Neural cell (in vitro differentiated cells): ENCODE measurements at regions not wholly inside any gene's neighbourhood (a gene's known extent, or its start where the extent isn't known, plus 50 kb on each side); places are given as distances from the start of the nearest gene placed in this dataset.

ENCODE experiments used
- H2AFZ ChIP-seq: fragments of 200-600, 300-800 bp; sonication (generic), shearing (Covaris generic); 2 replicates; pipeline ENCODE4 v1.6.0; 2014; ENCODE audit warnings: low read depth, mild to moderate bottlenecking, antibody characterized with exemption, low read length, moderate library complexity
- H3F3A ChIP-seq: fragments of 200-600 bp; shearing (Covaris generic); 2 replicates; pipeline ENCODE4 v1.6.1; 2016; ENCODE audit warnings: mild to moderate bottlenecking, moderate library complexity, mixed read lengths, antibody characterized with exemption, low read length; ENCODE audit not compliant: insufficient read depth, poor library complexity, severe bottlenecking
- H3K27ac ChIP-seq: fragments of 200-600, 300-800 bp; sonication (generic), shearing (Covaris generic); 2 replicates; pipeline ENCODE4 v1.5.1; 2014; ENCODE audit warnings: mild to moderate bottlenecking, low read length, moderate library complexity
- H3K27me3 ChIP-seq: fragments of 300-800, 200-600 bp; sonication (generic), shearing (Covaris generic); 2 replicates; pipeline ENCODE4 v1.6.0; 2014; ENCODE audit warnings: mild to moderate bottlenecking, low read depth, low read length, moderate library complexity; ENCODE audit not compliant: insufficient read depth
- H3K36me3 ChIP-seq: fragments of 300-800, 200-600 bp; sonication (generic), shearing (Covaris generic); 2 replicates; pipeline ENCODE4 v1.5.1; 2014; ENCODE audit warnings: mild to moderate bottlenecking, antibody characterized with exemption, low read length, moderate library complexity; ENCODE audit not compliant: insufficient read depth
- H3K4me2 ChIP-seq: fragments of 300-800, 200-600 bp; sonication (generic), shearing (Covaris generic); 2 replicates; pipeline ENCODE4 v1.6.0; 2014; ENCODE audit warnings: mild to moderate bottlenecking, low read length
- H3K4me3 ChIP-seq: fragments of 300-800, 200-600 bp; sonication (generic), shearing (Covaris generic); 2 replicates; pipeline ENCODE4 v1.5.1; 2014; ENCODE audit warnings: mild to moderate bottlenecking, low read length, moderate library complexity
- H3K79me2 ChIP-seq: fragments of 200-600 bp; shearing (Covaris generic); replicated peaks from 2 replicates; pipeline ENCODE4 v1.6.0; 2014; ENCODE audit warnings: mild to moderate bottlenecking, low read length, moderate library complexity; ENCODE audit not compliant: insufficient read depth
- H3K9ac ChIP-seq: fragments of 300-800, 200-600 bp; sonication (generic), shearing (Covaris generic); 2 replicates; pipeline ENCODE4 v1.6.1; 2016; ENCODE audit warnings: mild to moderate bottlenecking, low read length, mixed read lengths
- H3K9me2 ChIP-seq: fragments of 200-600 bp; shearing (Covaris generic); 2 replicates; pipeline ENCODE4 v1.6.1; 2016; ENCODE audit warnings: mild to moderate bottlenecking, low read length, mixed read lengths; ENCODE audit not compliant: insufficient read depth
- H3K9me3 ChIP-seq: fragments of 200-600, 300-800 bp; sonication (generic), shearing (Covaris generic); 2 replicates; pipeline ENCODE4 v1.6.1; 2016; ENCODE audit warnings: mild to moderate bottlenecking, mixed run types, low read length, moderate library complexity, mixed read lengths
- H4K20me1 ChIP-seq: fragments of 200-600 bp; shearing (Covaris generic); 2 replicates; pipeline ENCODE4 v1.6.1; 2016; ENCODE audit warnings: mild to moderate bottlenecking, mixed run types; ENCODE audit not compliant: insufficient read depth
- EP300 ChIP-seq: fragments of 450-650 bp; conservative IDR thresholded peaks from 2 replicates; pipeline ENCODE4 v1.6.1; 2014; ENCODE audit warnings: antibody characterized with exemption, mild to moderate bottlenecking, moderate library complexity; ENCODE audit not compliant: poor library complexity, severe bottlenecking
- EZH2 ChIP-seq: fragments of 200-600, 300-800 bp; shearing (Covaris generic), sonication (generic); IDR thresholded peaks from 2 replicates; pipeline ENCODE4 v1.6.1; 2014; ENCODE audit warnings: antibody characterized with exemption, low read length, borderline replicate concordance, mild to moderate bottlenecking; ENCODE audit not compliant: insufficient read depth, poor library complexity, severe bottlenecking
- MXI1 ChIP-seq: fragments of 450-650 bp; conservative IDR thresholded peaks from 2 replicates; pipeline ENCODE4 v1.6.1; 2014; ENCODE audit warnings: antibody characterized with exemption, mild to moderate bottlenecking; ENCODE audit not compliant: poor library complexity, severe bottlenecking
- POLR2AphosphoS5 ChIP-seq: IDR thresholded peaks from 2 replicates; pipeline ENCODE4 v1.6.1; 2012
- RAD21 ChIP-seq: fragments of 450-650 bp; conservative IDR thresholded peaks from 2 replicates; pipeline ENCODE4 v1.6.1; 2014; ENCODE audit warnings: antibody characterized with exemption, mild to moderate bottlenecking, moderate library complexity
- SMC3 ChIP-seq: fragments of 450-650 bp; conservative IDR thresholded peaks from 2 replicates; pipeline ENCODE4 v1.6.1; 2014; ENCODE audit warnings: antibody characterized with exemption, mild to moderate bottlenecking, moderate library complexity; ENCODE audit not compliant: poor library complexity
- TAF1 ChIP-seq: IDR thresholded peaks from 2 replicates; pipeline ENCODE4 v1.6.1; 2012; ENCODE audit warnings: low read depth
- TF ChIP-seq, protein P1 (sequence below): fragments of 450-650 bp; IDR thresholded peaks from 2 replicates; pipeline ENCODE4 v1.5.1; 2014; ENCODE audit warnings: antibody characterized with exemption, mild to moderate bottlenecking, moderate library complexity; ENCODE audit not compliant: poor library complexity, severe bottlenecking
- TF ChIP-seq, protein P2 (sequence below): IDR thresholded peaks from 2 replicates; pipeline ENCODE4 v1.6.1; 2012; ENCODE audit warnings: borderline replicate concordance

DNA sequence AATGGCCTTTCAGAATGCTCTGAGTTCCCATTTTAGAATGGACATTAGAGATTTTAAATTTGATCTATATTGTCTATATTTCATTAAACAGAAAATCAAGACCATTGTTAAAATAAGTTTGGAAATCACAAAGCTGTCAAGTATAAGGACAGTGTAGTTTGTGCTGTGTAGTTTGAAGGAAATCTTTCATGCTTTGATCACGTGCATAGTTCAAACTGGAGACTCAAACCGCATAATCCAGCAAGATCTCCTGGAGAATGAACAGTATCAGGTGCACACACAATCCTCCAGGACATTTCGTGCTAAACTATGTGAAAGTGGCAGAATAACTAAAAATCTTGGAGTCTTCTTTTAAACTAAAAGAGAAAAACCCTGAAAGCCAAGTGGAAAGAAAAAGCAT is 60.8 kb upstream of the TBXT start:
- no peak for TF ChIP-seq SMC3
- TF ChIP-seq EP300 = no peak
- TF ChIP-seq, protein P1, sequence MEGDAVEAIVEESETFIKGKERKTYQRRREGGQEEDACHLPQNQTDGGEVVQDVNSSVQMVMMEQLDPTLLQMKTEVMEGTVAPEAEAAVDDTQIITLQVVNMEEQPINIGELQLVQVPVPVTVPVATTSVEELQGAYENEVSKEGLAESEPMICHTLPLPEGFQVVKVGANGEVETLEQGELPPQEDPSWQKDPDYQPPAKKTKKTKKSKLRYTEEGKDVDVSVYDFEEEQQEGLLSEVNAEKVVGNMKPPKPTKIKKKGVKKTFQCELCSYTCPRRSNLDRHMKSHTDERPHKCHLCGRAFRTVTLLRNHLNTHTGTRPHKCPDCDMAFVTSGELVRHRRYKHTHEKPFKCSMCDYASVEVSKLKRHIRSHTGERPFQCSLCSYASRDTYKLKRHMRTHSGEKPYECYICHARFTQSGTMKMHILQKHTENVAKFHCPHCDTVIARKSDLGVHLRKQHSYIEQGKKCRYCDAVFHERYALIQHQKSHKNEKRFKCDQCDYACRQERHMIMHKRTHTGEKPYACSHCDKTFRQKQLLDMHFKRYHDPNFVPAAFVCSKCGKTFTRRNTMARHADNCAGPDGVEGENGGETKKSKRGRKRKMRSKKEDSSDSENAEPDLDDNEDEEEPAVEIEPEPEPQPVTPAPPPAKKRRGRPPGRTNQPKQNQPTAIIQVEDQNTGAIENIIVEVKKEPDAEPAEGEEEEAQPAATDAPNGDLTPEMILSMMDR = no peak
- TF ChIP-seq MXI1 = no peak
- no peak for TF ChIP-seq POLR2AphosphoS5
- TF ChIP-seq RAD21 = no peak
- H3K9me3 ChIP-seq = no peaks in the 10 kb centered on the region
- no peak overlapping the region for H3K4me3 ChIP-seq
- H3K9ac ChIP-seq = no peak overlapping the region
- no peaks in the 10 kb centered on the region for H4K20me1 ChIP-seq
- H3K27me3 ChIP-seq = no peaks in the 10 kb centered on the region
- no peaks in the 10 kb centered on the region for H3K36me3 ChIP-seq
- H2AFZ ChIP-seq = no peak overlapping the region
- no peaks in the 10 kb centered on the region for H3K9me2 ChIP-seq
- no peaks in the 10 kb centered on the region for H3K79me2 ChIP-seq
- H3K27ac ChIP-seq = no peak overlapping the region
- H3F3A ChIP-seq = no peaks in the 10 kb centered on the region
- no peak overlapping the region for H3K4me2 ChIP-seq

DNA sequence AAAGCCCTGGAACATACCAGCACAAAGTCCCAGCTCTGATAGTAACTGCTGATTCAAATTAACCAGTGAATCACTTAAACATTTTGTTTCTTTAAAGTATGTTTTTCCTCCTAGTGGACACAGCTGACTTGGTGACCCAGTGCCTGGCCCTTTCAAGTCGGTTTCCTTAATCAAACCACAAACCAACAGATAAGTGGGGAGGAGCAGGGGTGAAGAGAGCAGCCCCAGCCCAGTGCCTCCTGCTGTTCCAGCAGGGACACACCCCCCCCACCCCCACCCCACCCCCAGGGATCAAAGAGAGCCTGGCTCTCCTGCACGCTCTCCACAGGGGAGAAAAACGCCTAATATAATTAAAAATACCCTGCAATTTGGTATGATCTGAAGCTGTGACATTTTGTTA is 55.4 kb upstream of the TBXT start:
- H3K9me2 ChIP-seq = no peaks in the 10 kb centered on the region
- H3K9me3 ChIP-seq = no peaks in the 10 kb centered on the region
- no peaks in the 10 kb centered on the region for H3K79me2 ChIP-seq
- no peak overlapping the region for H3K9ac ChIP-seq
- H3K4me2 ChIP-seq = no peak overlapping the region
- TF ChIP-seq, protein P2, sequence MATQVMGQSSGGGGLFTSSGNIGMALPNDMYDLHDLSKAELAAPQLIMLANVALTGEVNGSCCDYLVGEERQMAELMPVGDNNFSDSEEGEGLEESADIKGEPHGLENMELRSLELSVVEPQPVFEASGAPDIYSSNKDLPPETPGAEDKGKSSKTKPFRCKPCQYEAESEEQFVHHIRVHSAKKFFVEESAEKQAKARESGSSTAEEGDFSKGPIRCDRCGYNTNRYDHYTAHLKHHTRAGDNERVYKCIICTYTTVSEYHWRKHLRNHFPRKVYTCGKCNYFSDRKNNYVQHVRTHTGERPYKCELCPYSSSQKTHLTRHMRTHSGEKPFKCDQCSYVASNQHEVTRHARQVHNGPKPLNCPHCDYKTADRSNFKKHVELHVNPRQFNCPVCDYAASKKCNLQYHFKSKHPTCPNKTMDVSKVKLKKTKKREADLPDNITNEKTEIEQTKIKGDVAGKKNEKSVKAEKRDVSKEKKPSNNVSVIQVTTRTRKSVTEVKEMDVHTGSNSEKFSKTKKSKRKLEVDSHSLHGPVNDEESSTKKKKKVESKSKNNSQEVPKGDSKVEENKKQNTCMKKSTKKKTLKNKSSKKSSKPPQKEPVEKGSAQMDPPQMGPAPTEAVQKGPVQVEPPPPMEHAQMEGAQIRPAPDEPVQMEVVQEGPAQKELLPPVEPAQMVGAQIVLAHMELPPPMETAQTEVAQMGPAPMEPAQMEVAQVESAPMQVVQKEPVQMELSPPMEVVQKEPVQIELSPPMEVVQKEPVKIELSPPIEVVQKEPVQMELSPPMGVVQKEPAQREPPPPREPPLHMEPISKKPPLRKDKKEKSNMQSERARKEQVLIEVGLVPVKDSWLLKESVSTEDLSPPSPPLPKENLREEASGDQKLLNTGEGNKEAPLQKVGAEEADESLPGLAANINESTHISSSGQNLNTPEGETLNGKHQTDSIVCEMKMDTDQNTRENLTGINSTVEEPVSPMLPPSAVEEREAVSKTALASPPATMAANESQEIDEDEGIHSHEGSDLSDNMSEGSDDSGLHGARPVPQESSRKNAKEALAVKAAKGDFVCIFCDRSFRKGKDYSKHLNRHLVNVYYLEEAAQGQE = no peak
- TF ChIP-seq TAF1 (no peak), SMC3 (no peak), POLR2AphosphoS5 (no peak), EZH2 (no peak), MXI1 (no peak), EP300 (no peak), RAD21 (no peak)
- TF ChIP-seq, protein P1 = no peak
- no peak overlapping the region for H3K27ac ChIP-seq
- H4K20me1 ChIP-seq = no peaks in the 10 kb centered on the region
- no peak overlapping the region for H3K4me3 ChIP-seq
- no peak overlapping the region for H2AFZ ChIP-seq
- no peaks in the 10 kb centered on the region for H3K27me3 ChIP-seq
- no peaks in the 10 kb centered on the region for H3F3A ChIP-seq
- H3K36me3 ChIP-seq = no peaks in the 10 kb centered on the region
